HG03571 (cell line): ENCODE measurements at regions not wholly inside any gene's neighbourhood (a gene's known extent, or its start where the extent isn't known, plus 50 kb on each side); places are given as distances from the start of the nearest gene placed in this dataset.

Source experiments
- ATAC-seq: cut with Tn5 transposase; IDR thresholded peaks from one replicate; pipeline ENCODE4 v1.9.1; 2021; ENCODE audit not compliant: unreplicated experiment

- ATAC-seq: no peak
Observed at GRCh38 chr3:109532257-109533216, 195.2 kb upstream of the DPPA4 start.

- no peak for ATAC-seq
Observed at GRCh38 chr3:109545746-109546145, 208.4 kb upstream of the DPPA4 start.

GRCh38 chr3:109548192-109548938, 211.0 kb upstream of the DPPA4 start:
- no peak for ATAC-seq

GRCh38 chr3:109553591-109554371, 216.4 kb upstream of the DPPA4 start:
- ATAC-seq: no peak

GRCh38 chr3:109559389-109559788, 222.0 kb upstream of the DPPA4 start:
- ATAC-seq: no peak

- ATAC-seq: no peak
Observed at GRCh38 chr3:109563149-109563548, 225.8 kb upstream of the DPPA4 start.

- ATAC-seq: no peak
Observed at GRCh38 chr3:109569135-109569846, 231.9 kb upstream of the DPPA4 start.

GRCh38 chr3:109570408-109570807, 233.1 kb upstream of the DPPA4 start:
- ATAC-seq: no peak

- ATAC-seq: no peak
Observed at GRCh38 chr3:109572301-109572700, 235.0 kb upstream of the DPPA4 start.

- no peak for ATAC-seq
Observed at GRCh38 chr3:109596991-109597390, 259.6 kb upstream of the DPPA4 start.

- no peak for ATAC-seq
Observed at GRCh38 chr3:109597444-109597843, 260.1 kb upstream of the DPPA4 start.

- ATAC-seq: no peak
Observed at GRCh38 chr3:109607897-109608296, 270.6 kb upstream of the DPPA4 start.

- ATAC-seq: no peak
Observed at GRCh38 chr3:109608574-109608973, 271.2 kb upstream of the DPPA4 start.

GRCh38 chr3:109618766-109619378, 281.5 kb upstream of the DPPA4 start:
- no peak for ATAC-seq

- ATAC-seq: no peak
Observed at GRCh38 chr3:109631897-109632296, 294.6 kb upstream of the DPPA4 start.

GRCh38 chr3:109640146-109640652, 302.9 kb upstream of the DPPA4 start:
- ATAC-seq: no peak

GRCh38 chr3:109642025-109642424, 304.7 kb upstream of the DPPA4 start:
- ATAC-seq: no peak

GRCh38 chr3:109643590-109643989, 306.2 kb upstream of the DPPA4 start:
- no peak for ATAC-seq

- ATAC-seq: no peak
Observed at GRCh38 chr3:109644332-109644731, 307.0 kb upstream of the DPPA4 start.

GRCh38 chr3:109644746-109645145, 307.4 kb upstream of the DPPA4 start:
- ATAC-seq: no peak
